ENCODE measurements at regions not wholly inside any gene's neighbourhood (a gene's known extent, or its start where the extent isn't known, plus 50 kb on each side); places are given as distances from the start of the nearest gene placed in this dataset.

DNA sequence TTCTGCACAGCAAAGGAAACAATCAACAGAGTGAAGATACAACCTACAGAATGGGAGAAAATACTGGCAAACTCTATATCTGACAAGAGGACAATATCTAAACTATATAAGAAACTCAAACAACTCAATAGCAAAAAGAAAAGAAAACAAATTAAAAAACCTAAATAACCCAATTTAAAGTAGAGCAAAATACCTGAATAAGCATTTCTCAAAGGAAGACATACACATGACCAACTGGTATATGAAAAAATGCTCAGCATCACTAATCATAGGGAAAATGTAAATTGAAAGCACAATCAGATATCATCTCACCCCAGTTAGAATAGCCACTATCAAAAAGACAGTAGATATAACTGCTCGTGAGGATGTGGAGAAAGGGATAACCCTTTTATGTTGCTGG is 87.8 kb upstream of the FOXA2 start:
- no peaks in the 10 kb centered on the region for H3K79me2 ChIP-seq (ENCODE audit: control insufficient read depth, insufficient read depth, low read length)
- in situ Hi-C loops (cut with MboI), result no loop called here
- H3K36me3 ChIP-seq (ENCODE audit: control insufficient read depth in 2 of 2, insufficient read depth in 2 of 2, low read length in 1 of 2), result no peaks in the 10 kb centered on the region
- H3K27ac ChIP-seq (ENCODE audit: control insufficient read depth, insufficient read depth), result no peak overlapping the region
- H3K27me3 ChIP-seq (replicated peaks in 1 of 2; ENCODE audit: control insufficient read depth in 2 of 2, insufficient read depth in 2 of 2, low read length in 1 of 2), result no peaks in the 10 kb centered on the region; a peak in 1 of 4 replicates
- intact Hi-C loops (cut with micrococcal nuclease; ENCODE audit: unreplicated experiment), result no loop called here
- ChIA-PET SMC1A (ENCODE audit: uncharacterized antibody, unreplicated experiment) (no interaction called here), RAD21 (ENCODE audit: unreplicated experiment) (no interaction called here), CTCF (no interaction called here), POLR2A (no interaction called here)
- 83% methylated on average over 1 of the region's 1 CpG for WGBS (ENCODE audit: insufficient coverage, insufficient replicate concordance, low lambda C conversion rate, missing lambda C conversion rate)
- no peak overlapping the region for H3K4me2 ChIP-seq (ENCODE audit: control insufficient read depth, insufficient read depth)
- H3K9ac ChIP-seq (ENCODE audit: control insufficient read depth, insufficient read depth, low read length), result no peak overlapping the region
- TF ChIP-seq PAX8 (IDR thresholded peaks at IDR 0.05) (no peak), HDAC2 (IDR thresholded peaks at IDR 0.05) (no peak), CBFB (IDR thresholded peaks at IDR 0.05; ENCODE audit: low read depth) (no peak), KLF5 (IDR thresholded peaks at IDR 0.05; ENCODE audit: partially characterized antibody) (no peak)
- no peaks in the 10 kb centered on the region for H3K4me1 ChIP-seq (ENCODE audit: control insufficient read depth, insufficient read depth, low read length)
- FAIRE-seq (no peak), DNase-seq (ENCODE audit: low read depth, low spot score) (no peak), ATAC-seq (no peak)
- no peaks in the 10 kb centered on the region for H4K20me1 ChIP-seq (ENCODE audit: control insufficient read depth, insufficient read depth)
- no peak overlapping the region for H2AFZ ChIP-seq (ENCODE audit: control insufficient read depth, low read depth, low read length)
- no peak overlapping the region for H3K4me3 ChIP-seq
- no TSS peak for BruUV-seq (replicated peaks)
- H3K9me3 ChIP-seq (replicated peaks; ENCODE audit: control insufficient read depth, insufficient read depth, low read length), result no peaks in the 10 kb centered on the region

DNA sequence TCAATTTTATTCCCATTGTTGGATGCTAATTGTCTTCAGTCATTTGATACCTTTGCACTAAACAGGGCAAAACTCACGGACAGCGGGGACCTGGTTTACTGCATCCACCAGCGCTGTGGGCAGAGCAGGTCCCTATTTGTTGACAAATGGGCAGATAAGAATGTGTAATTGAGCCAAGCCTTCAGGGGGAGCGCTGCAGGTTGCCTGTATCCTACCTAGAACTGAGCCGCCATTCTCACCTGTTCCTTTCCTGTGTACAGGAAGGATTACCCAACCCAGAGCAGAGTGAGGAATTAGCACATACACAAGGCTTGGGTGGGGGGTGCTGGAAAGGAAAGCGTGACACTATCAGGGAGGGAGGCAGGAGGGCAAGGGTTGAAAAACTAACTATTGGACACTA is 89.1 kb upstream of the FOXA2 start:
- no TSS peak for BruUV-seq (replicated peaks)
- 34% methylated on average over 6 of the region's 6 CpGs for WGBS (ENCODE audit: insufficient coverage, insufficient replicate concordance, low lambda C conversion rate, missing lambda C conversion rate)

More for the DNA sequence above, 89.1 kb upstream of the FOXA2 start:
- Histone ChIP-seq H3K4me2 (ENCODE audit: control insufficient read depth, insufficient read depth) (no peak overlapping the region), H3K4me1 (ENCODE audit: control insufficient read depth, insufficient read depth, low read length) (no peaks in the 10 kb centered on the region), H3K9ac (ENCODE audit: control insufficient read depth, insufficient read depth, low read length) (no peak overlapping the region), H3K79me2 (ENCODE audit: control insufficient read depth, insufficient read depth, low read length) (no peaks in the 10 kb centered on the region), H3K4me3 (no peak overlapping the region), H3K9me3 (replicated peaks; ENCODE audit: control insufficient read depth, insufficient read depth, low read length) (no peaks in the 10 kb centered on the region; the same call in 2 of the 3 replicates), H4K20me1 (ENCODE audit: control insufficient read depth, insufficient read depth) (no peaks in the 10 kb centered on the region), H2AFZ (ENCODE audit: control insufficient read depth, low read depth, low read length) (no peak overlapping the region), H3K36me3 (ENCODE audit: control insufficient read depth in 2 of 2, insufficient read depth in 2 of 2, low read length in 1 of 2) (no peaks in the 10 kb centered on the region), H3K27ac (ENCODE audit: control insufficient read depth, insufficient read depth) (no peak overlapping the region), H3K27me3 (replicated peaks in 1 of 2; ENCODE audit: control insufficient read depth in 2 of 2, insufficient read depth in 2 of 2, low read length in 1 of 2) (no peaks in the 10 kb centered on the region; a peak in 1 of 4 replicates)
- ATAC-seq, result no peak
- in situ Hi-C loops (cut with MboI), result no loop called here
- ChIA-PET CTCF (no interaction called here), POLR2A (no interaction called here), RAD21 (ENCODE audit: unreplicated experiment) (no interaction called here), SMC1A (ENCODE audit: uncharacterized antibody, unreplicated experiment) (no interaction called here)
- TF ChIP-seq, protein P1, sequence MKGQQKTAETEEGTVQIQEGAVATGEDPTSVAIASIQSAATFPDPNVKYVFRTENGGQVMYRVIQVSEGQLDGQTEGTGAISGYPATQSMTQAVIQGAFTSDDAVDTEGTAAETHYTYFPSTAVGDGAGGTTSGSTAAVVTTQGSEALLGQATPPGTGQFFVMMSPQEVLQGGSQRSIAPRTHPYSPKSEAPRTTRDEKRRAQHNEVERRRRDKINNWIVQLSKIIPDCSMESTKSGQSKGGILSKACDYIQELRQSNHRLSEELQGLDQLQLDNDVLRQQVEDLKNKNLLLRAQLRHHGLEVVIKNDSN (IDR thresholded peaks at IDR 0.05; ENCODE audit: borderline replicate concordance, extremely low read length, insufficient read depth, low read depth, low read length), result no peak
- TF ChIP-seq, protein P2, sequence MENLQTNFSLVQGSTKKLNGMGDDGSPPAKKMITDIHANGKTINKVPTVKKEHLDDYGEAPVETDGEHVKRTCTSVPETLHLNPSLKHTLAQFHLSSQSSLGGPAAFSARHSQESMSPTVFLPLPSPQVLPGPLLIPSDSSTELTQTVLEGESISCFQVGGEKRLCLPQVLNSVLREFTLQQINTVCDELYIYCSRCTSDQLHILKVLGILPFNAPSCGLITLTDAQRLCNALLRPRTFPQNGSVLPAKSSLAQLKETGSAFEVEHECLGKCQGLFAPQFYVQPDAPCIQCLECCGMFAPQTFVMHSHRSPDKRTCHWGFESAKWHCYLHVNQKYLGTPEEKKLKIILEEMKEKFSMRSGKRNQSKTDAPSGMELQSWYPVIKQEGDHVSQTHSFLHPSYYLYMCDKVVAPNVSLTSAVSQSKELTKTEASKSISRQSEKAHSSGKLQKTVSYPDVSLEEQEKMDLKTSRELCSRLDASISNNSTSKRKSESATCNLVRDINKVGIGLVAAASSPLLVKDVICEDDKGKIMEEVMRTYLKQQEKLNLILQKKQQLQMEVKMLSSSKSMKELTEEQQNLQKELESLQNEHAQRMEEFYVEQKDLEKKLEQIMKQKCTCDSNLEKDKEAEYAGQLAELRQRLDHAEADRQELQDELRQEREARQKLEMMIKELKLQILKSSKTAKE (IDR thresholded peaks at IDR 0.05; ENCODE audit: low read depth, poor library complexity, severe bottlenecking), result no peak
- no peak for TF ChIP-seq MEF2A (IDR thresholded peaks at IDR 0.05; ENCODE audit: insufficient read depth, low read depth, low read length)
- TF ChIP-seq, protein P3, sequence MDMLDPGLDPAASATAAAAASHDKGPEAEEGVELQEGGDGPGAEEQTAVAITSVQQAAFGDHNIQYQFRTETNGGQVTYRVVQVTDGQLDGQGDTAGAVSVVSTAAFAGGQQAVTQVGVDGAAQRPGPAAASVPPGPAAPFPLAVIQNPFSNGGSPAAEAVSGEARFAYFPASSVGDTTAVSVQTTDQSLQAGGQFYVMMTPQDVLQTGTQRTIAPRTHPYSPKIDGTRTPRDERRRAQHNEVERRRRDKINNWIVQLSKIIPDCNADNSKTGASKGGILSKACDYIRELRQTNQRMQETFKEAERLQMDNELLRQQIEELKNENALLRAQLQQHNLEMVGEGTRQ (IDR thresholded peaks at IDR 0.05; ENCODE audit: borderline replicate concordance, low read depth, low read length), result no peak
- DNase-seq (ENCODE audit: low read depth, low spot score), result no peak
- intact Hi-C loops (cut with micrococcal nuclease; ENCODE audit: unreplicated experiment), result no loop called here
- FAIRE-seq, result no peak

Data from GM12878 (cell line).